T-cell (primary cell): ENCODE measurements at regions not wholly inside any gene's neighbourhood (a gene's known extent, or its start where the extent isn't known, plus 50 kb on each side); places are given as distances from the start of the nearest gene placed in this dataset.

Source experiments
- ATAC-seq, 4 experiments: fragments of 200-7000 bp in 3 of 4; fragments of 150-1000 bp in 1 of 4; cut with Tn5 transposase; replicated peaks in 1 of 4; 1 replicate in 3 of 4; 2 replicates in 1 of 4; pipeline ENCODE4 v1.10.0; 2021; ENCODE audit warnings: moderate library complexity in 3 of 4, mild to moderate bottlenecking in 2 of 4, moderate number of reproducible peaks in 1 of 4
- CTCF ChIA-PET, 2 donors: fragments of 300-600 bp; sonication (Branson Sonifier 250); formaldehyde crosslinking; loops; one replicate each; lab custom pipeline; 2022; ENCODE audit warnings: antibody characterized with exemption in 2 of 2; lab: Charles Lee
- POLR2A ChIA-PET, 2 donors: fragments of 300-600 bp; sonication (Branson Sonifier 250); formaldehyde crosslinking; loops; one replicate each; lab custom pipeline; 2022; ENCODE audit warnings: antibody characterized with exemption in 2 of 2; lab: Charles Lee
- DNase-seq, 35 experiments: peaks; one replicate each; pipeline versions ENCODE4 v3.0.0 to v3.0.0-alpha.2; 2013 to 2023
- H3K27ac ChIP-seq: one replicate; pipeline ENCODE4 v1.5.1; 2013; ENCODE audit warnings: low read length
- H3K27me3 ChIP-seq, 2 experiments: replicated peaks in 1 of 2; 1 replicate in 1 of 2; 2 replicates in 1 of 2; pipeline versions ENCODE4 v1.6.1 to v1.7.0; 2013; ENCODE audit warnings: low read length in 1 of 2, mixed read lengths in 1 of 2; ENCODE audit not compliant: control insufficient read depth in 2 of 2, insufficient read depth in 2 of 2; ENCODE audit errors: extremely low read depth in 1 of 2
- H3K36me3 ChIP-seq, 2 donors: 1 replicate in 1 of 2; 2 replicates in 1 of 2; pipeline versions ENCODE4 v1.6.1 to v1.7.0; 2013; ENCODE audit warnings: low read length in 1 of 2; ENCODE audit not compliant: control insufficient read depth in 2 of 2, insufficient read depth in 1 of 2; ENCODE audit errors: extremely low read depth in 1 of 2
- H3K4me1 ChIP-seq, 2 experiments: 1 replicate in 1 of 2; 2 replicates in 1 of 2; pipeline versions ENCODE4 v1.6.1 to v1.7.0; 2013; ENCODE audit warnings: low read length in 2 of 2, mixed read lengths in 1 of 2; ENCODE audit not compliant: insufficient read depth in 2 of 2, control insufficient read depth in 1 of 2; ENCODE audit errors: extremely low read depth in 1 of 2
- H3K4me3 ChIP-seq, 2 donors: 1 replicate in 1 of 2; 2 replicates in 1 of 2; pipeline versions ENCODE4 v1.5.1 to v1.7.0; 2013; ENCODE audit warnings: mild to moderate bottlenecking in 2 of 2, low read length in 1 of 2, moderate library complexity in 1 of 2; ENCODE audit not compliant: control insufficient read depth in 1 of 2; ENCODE audit errors: extremely low read depth in 1 of 2
- H3K9me3 ChIP-seq: 2 replicates; pipeline ENCODE4 v1.7.0; 2013
- H3K27ac Mint-ChIP-seq, 2 donors: one replicate each; pipeline ENCODE4 v1.8.0; 2020 to 2021; ENCODE audit warnings: mild to moderate bottlenecking in 2 of 2, mixed read lengths in 2 of 2
- H3K27me3 Mint-ChIP-seq, 2 donors: one replicate each; pipeline ENCODE4 v1.8.0; 2021 to 2022; ENCODE audit warnings: mixed read lengths in 2 of 2
- H3K36me3 Mint-ChIP-seq: one replicate; pipeline ENCODE4 v1.8.0; 2021; ENCODE audit warnings: mixed read lengths
- H3K4me1 Mint-ChIP-seq, 3 donors: one replicate each; pipeline ENCODE4 v1.8.0; 2020 to 2022; ENCODE audit warnings: mixed read lengths in 3 of 3, mild to moderate bottlenecking in 1 of 3
- H3K4me3 Mint-ChIP-seq, 3 donors: one replicate each; pipeline ENCODE4 v1.8.0; 2020 to 2022; ENCODE audit warnings: mild to moderate bottlenecking in 3 of 3, mixed read lengths in 3 of 3, moderate library complexity in 3 of 3
- H3K9me3 Mint-ChIP-seq, 3 donors: one replicate each; pipeline ENCODE4 v1.8.0; 2020 to 2022; ENCODE audit warnings: mixed read lengths in 3 of 3
- WGBS: methylation state at CpG from one replicate; pipeline ENCODE4 v1.1.5; 2013; ENCODE audit warnings: missing lambda C conversion rate; ENCODE audit not compliant: insufficient coverage; 5-methylcytosine and 5-hydroxymethylcytosine counted together

GRCh38 chr2:58939388-58939787 lies 698.3 kb upstream of the FANCL start:
- no peak overlapping the region for H3K27ac Mint-ChIP-seq

GRCh38 chr2:58938988-58939387 lies 697.9 kb upstream of the FANCL start:
- no peaks in the 10 kb centered on the region for H3K36me3 Mint-ChIP-seq
- CTCF ChIA-PET: no interaction called here
- no peaks in the 10 kb centered on the region for H3K4me1 Mint-ChIP-seq

More at GRCh38 chr2:58939388-58939787, 698.3 kb upstream of the FANCL start:
- H3K4me1 ChIP-seq: no peaks in the 10 kb centered on the region
- no peaks in the 10 kb centered on the region for H3K36me3 Mint-ChIP-seq
- CTCF ChIA-PET: no interaction called here
- peaks cover 0 to 3% of the 10 kb centered on the region in 2 donors for H3K36me3 ChIP-seq
- no peaks in the 10 kb centered on the region for H3K27me3 ChIP-seq
- no peak overlapping the region for H3K4me3 Mint-ChIP-seq
- H3K4me3 ChIP-seq: no peak overlapping the region
- peaks cover 0 to 3% of the 10 kb centered on the region in 2 donors for H3K27me3 Mint-ChIP-seq
- no peak overlapping the region for H3K27ac ChIP-seq
- DNase-seq (no peak), ATAC-seq (no peak)
- H3K9me3 Mint-ChIP-seq: peaks cover 0 to 17% (median 0%) of the 10 kb centered on the region in 3 donors
- H3K9me3 ChIP-seq: no peaks in the 10 kb centered on the region
- no peaks in the 10 kb centered on the region for H3K4me1 Mint-ChIP-seq
- POLR2A ChIA-PET: no interaction called here

GRCh38 chr2:58932801-58933200 lies 691.7 kb upstream of the FANCL start:
- Mint-ChIP-seq H3K27me3 (no peaks in the 10 kb centered on the region), H3K9me3 (no peaks in the 10 kb centered on the region), H3K4me3 (no peak overlapping the region), H3K27ac (no peak overlapping the region), H3K4me1 (no peaks in the 10 kb centered on the region), H3K36me3 (no peaks in the 10 kb centered on the region)
- Histone ChIP-seq H3K27ac (no peak overlapping the region), H3K4me1 (no peaks in the 10 kb centered on the region), H3K36me3 (no peaks in the 10 kb centered on the region), H3K4me3 (no peak overlapping the region), H3K27me3 (no peaks in the 10 kb centered on the region), H3K9me3 (no peaks in the 10 kb centered on the region)
- no peak for ATAC-seq
- POLR2A ChIA-PET: no interaction called here
- no peak for DNase-seq
- WGBS: no CpG with 5 or more reads among the region's 3 CpGs
- CTCF ChIA-PET: no interaction called here

More at GRCh38 chr2:58938988-58939387, 697.9 kb upstream of the FANCL start:
- Mint-ChIP-seq H3K4me3 (no peak overlapping the region), H3K27ac (no peak overlapping the region), H3K27me3 (peaks cover 0 to 3% of the 10 kb centered on the region in 2 donors), H3K9me3 (peaks cover 0 to 15% (median 0%) of the 10 kb centered on the region in 3 donors)
- Histone ChIP-seq H3K36me3 (peaks cover 0 to 3% of the 10 kb centered on the region in 2 donors), H3K27me3 (no peaks in the 10 kb centered on the region), H3K4me3 (no peak overlapping the region), H3K27ac (no peak overlapping the region), H3K4me1 (no peaks in the 10 kb centered on the region), H3K9me3 (no peaks in the 10 kb centered on the region)
- POLR2A ChIA-PET: no interaction called here
- ATAC-seq (no peak), DNase-seq (no peak)
- no CpG with 5 or more reads among the region's 1 CpG for WGBS

GRCh38 chr2:58930537-58930936 lies 689.4 kb upstream of the FANCL start:
- H3K9me3 Mint-ChIP-seq: no peaks in the 10 kb centered on the region

GRCh38 chr2:58928973-58929372 lies 687.8 kb upstream of the FANCL start:
- no peak overlapping the region for H3K4me3 Mint-ChIP-seq
- DNase-seq (no peak), ATAC-seq (no peak)
- Histone ChIP-seq H3K36me3 (no peaks in the 10 kb centered on the region), H3K27ac (no peak overlapping the region), H3K27me3 (no peaks in the 10 kb centered on the region), H3K4me1 (no peaks in the 10 kb centered on the region), H3K9me3 (no peaks in the 10 kb centered on the region), H3K4me3 (no peak overlapping the region)
- H3K27me3 Mint-ChIP-seq: no peaks in the 10 kb centered on the region
- no peaks in the 10 kb centered on the region for H3K9me3 Mint-ChIP-seq
- H3K27ac Mint-ChIP-seq: no peak overlapping the region
- CTCF ChIA-PET: no interaction called here
- POLR2A ChIA-PET: no interaction called here
- no peaks in the 10 kb centered on the region for H3K4me1 Mint-ChIP-seq
- H3K36me3 Mint-ChIP-seq: no peaks in the 10 kb centered on the region

More at GRCh38 chr2:58930537-58930936, 689.4 kb upstream of the FANCL start:
- H3K27ac Mint-ChIP-seq: no peak overlapping the region
- Histone ChIP-seq H3K36me3 (no peaks in the 10 kb centered on the region), H3K27me3 (no peaks in the 10 kb centered on the region), H3K27ac (no peak overlapping the region), H3K4me3 (no peak overlapping the region), H3K4me1 (no peaks in the 10 kb centered on the region), H3K9me3 (no peaks in the 10 kb centered on the region)
- 77% methylated on average over 5 of the region's 5 CpGs for WGBS
- H3K4me1 Mint-ChIP-seq: no peaks in the 10 kb centered on the region
- H3K27me3 Mint-ChIP-seq: no peaks in the 10 kb centered on the region
- POLR2A ChIA-PET: no interaction called here
- DNase-seq (no peak), ATAC-seq (no peak)
- CTCF ChIA-PET: no interaction called here
- no peak overlapping the region for H3K4me3 Mint-ChIP-seq
- H3K36me3 Mint-ChIP-seq: no peaks in the 10 kb centered on the region

- no peaks in the 10 kb centered on the region for H3K36me3 ChIP-seq
- POLR2A ChIA-PET: no interaction called here
- no peaks in the 10 kb centered on the region for H3K36me3 Mint-ChIP-seq
- H3K4me1 Mint-ChIP-seq: no peaks in the 10 kb centered on the region
- ATAC-seq (no peak), DNase-seq (no peak)
- H3K27me3 Mint-ChIP-seq: no peaks in the 10 kb centered on the region
- H3K4me3 ChIP-seq: no peak overlapping the region
- no peaks in the 10 kb centered on the region for H3K4me1 ChIP-seq
- no CpG with 5 or more reads among the region's 6 CpGs for WGBS
- no peaks in the 10 kb centered on the region for H3K27me3 ChIP-seq
- H3K27ac ChIP-seq: no peak overlapping the region
- no peaks in the 10 kb centered on the region for H3K9me3 ChIP-seq
- no peak overlapping the region for H3K4me3 Mint-ChIP-seq
- no peak overlapping the region for H3K27ac Mint-ChIP-seq
- H3K9me3 Mint-ChIP-seq: no peaks in the 10 kb centered on the region
- CTCF ChIA-PET: no interaction called here
These were observed 687.3 kb upstream of the FANCL start for GRCh38 chr2:58928391-58928790.

- ChIA-PET POLR2A (no interaction called here), CTCF (interaction anchor here in 1 of 2 donors (0.5 kb wide), 1 partner anchor 277 kb away, joined by 3 read pairs; no protein-coding TSS in a partner anchor)
- Mint-ChIP-seq H3K9me3 (no peaks in the 10 kb centered on the region), H3K4me3 (no peak overlapping the region), H3K36me3 (no peaks in the 10 kb centered on the region), H3K27ac (no peak overlapping the region), H3K4me1 (no peaks in the 10 kb centered on the region), H3K27me3 (peaks cover 0 to 3% of the 10 kb centered on the region in 2 donors)
- Histone ChIP-seq H3K4me3 (no peak overlapping the region), H3K36me3 (no peaks in the 10 kb centered on the region), H3K27me3 (no peaks in the 10 kb centered on the region), H3K4me1 (no peaks in the 10 kb centered on the region), H3K27ac (no peak overlapping the region), H3K9me3 (no peaks in the 10 kb centered on the region)
- ATAC-seq (no peak), DNase-seq (no peak)
- 94% methylated on average over 3 of the region's 5 CpGs for WGBS
These were observed 685.0 kb upstream of the FANCL start for GRCh38 chr2:58926112-58926511.
